KMS-11 (cell line): ENCODE measurements at regions not wholly inside any gene's neighbourhood (a gene's known extent, or its start where the extent isn't known, plus 50 kb on each side); places are given as distances from the start of the nearest gene placed in this dataset.

ENCODE experiments used
- H2AFZ ChIP-seq: fragments of 200-600 bp; sonication (generic); 2 replicates; pipeline ENCODE4 v1.6.1; 2016; ENCODE audit warnings: antibody characterized with exemption, mixed run types, low read depth
- H3K27ac ChIP-seq: fragments of 200-600 bp; sonication (generic); 2 replicates; pipeline ENCODE4 v1.6.1; 2016; ENCODE audit warnings: mild to moderate bottlenecking, mixed run types
- H3K27me3 ChIP-seq: fragments of 200-600 bp; sonication (generic); 2 replicates; pipeline ENCODE4 v1.6.1; 2017; ENCODE audit warnings: mild to moderate bottlenecking, low read depth, mixed run types, moderate library complexity; ENCODE audit not compliant: insufficient read depth
- H3K36me3 ChIP-seq: fragments of 200-600 bp; sonication (generic); 2 replicates; pipeline ENCODE4 v1.6.1; 2017; ENCODE audit warnings: mild to moderate bottlenecking, mixed run types; ENCODE audit not compliant: insufficient read depth
- H3K4me1 ChIP-seq: fragments of 200-600 bp; sonication (generic); 2 replicates; pipeline ENCODE4 v1.6.1; 2016; ENCODE audit warnings: mild to moderate bottlenecking, low read depth, mixed run types; ENCODE audit not compliant: poor library complexity, severe bottlenecking
- H3K4me2 ChIP-seq: fragments of 200-600 bp; sonication (generic); 2 replicates; pipeline ENCODE4 v1.7.0; 2016; ENCODE audit warnings: mild to moderate bottlenecking, mixed run types
- H3K4me3 ChIP-seq: fragments of 200-600 bp; sonication (generic); IDR thresholded peaks from 2 replicates; pipeline ENCODE4 v1.6.1; 2017; ENCODE audit warnings: low read depth, low read length, mixed read lengths; ENCODE audit not compliant: insufficient read depth
- H3K79me2 ChIP-seq: fragments of 200-600 bp; sonication (generic); 2 replicates; pipeline ENCODE4 v1.6.1; 2016; ENCODE audit warnings: low read depth, mixed run types; ENCODE audit not compliant: insufficient read depth
- H3K9ac ChIP-seq: fragments of 200-600 bp; sonication (generic); 2 replicates; pipeline ENCODE4 v1.6.1; 2016; ENCODE audit warnings: mild to moderate bottlenecking, mixed run types
- H4K20me1 ChIP-seq: fragments of 200-600 bp; sonication (generic); 2 replicates; pipeline ENCODE4 v1.6.1; 2016; ENCODE audit warnings: mild to moderate bottlenecking, mixed run types; ENCODE audit not compliant: insufficient read depth
- TF ChIP-seq, protein P1 (sequence below): fragments of 200-600 bp; sonication (generic); conservative IDR thresholded peaks from 2 replicates; pipeline ENCODE4 v1.6.1; 2017; ENCODE audit warnings: low read depth, mild to moderate bottlenecking, antibody characterized with exemption, low read length, moderate library complexity, mixed read lengths

DNA sequence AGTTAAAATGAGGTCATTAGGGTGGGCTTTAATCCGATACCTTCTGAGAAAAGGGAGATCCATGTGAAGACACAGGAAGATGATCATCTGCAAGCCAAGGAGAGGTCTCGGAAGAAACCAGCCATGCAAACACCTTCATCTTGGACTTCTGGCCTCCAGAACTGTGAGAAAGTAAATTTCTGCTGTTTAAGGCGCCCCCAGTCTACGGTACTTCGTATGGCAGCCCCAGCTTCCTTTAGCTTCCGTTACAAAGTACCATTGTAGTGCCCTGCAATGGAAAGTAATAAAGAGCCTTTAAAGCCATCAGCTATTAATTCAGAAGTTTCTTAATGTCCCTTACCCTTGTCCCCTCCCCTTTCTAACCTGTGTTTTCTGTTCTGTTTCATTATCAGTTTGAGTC is 308.1 kb downstream of the AACS start:
- no peak overlapping the region for H3K27ac ChIP-seq
- H3K4me2 ChIP-seq: no peak overlapping the region
- H3K4me3 ChIP-seq: no peak overlapping the region
- H4K20me1 ChIP-seq: no peaks in the 10 kb centered on the region
- H3K79me2 ChIP-seq: no peaks in the 10 kb centered on the region
- TF ChIP-seq, protein P1, sequence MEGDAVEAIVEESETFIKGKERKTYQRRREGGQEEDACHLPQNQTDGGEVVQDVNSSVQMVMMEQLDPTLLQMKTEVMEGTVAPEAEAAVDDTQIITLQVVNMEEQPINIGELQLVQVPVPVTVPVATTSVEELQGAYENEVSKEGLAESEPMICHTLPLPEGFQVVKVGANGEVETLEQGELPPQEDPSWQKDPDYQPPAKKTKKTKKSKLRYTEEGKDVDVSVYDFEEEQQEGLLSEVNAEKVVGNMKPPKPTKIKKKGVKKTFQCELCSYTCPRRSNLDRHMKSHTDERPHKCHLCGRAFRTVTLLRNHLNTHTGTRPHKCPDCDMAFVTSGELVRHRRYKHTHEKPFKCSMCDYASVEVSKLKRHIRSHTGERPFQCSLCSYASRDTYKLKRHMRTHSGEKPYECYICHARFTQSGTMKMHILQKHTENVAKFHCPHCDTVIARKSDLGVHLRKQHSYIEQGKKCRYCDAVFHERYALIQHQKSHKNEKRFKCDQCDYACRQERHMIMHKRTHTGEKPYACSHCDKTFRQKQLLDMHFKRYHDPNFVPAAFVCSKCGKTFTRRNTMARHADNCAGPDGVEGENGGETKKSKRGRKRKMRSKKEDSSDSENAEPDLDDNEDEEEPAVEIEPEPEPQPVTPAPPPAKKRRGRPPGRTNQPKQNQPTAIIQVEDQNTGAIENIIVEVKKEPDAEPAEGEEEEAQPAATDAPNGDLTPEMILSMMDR: no peak
- no peak overlapping the region for H3K9ac ChIP-seq
- no peak overlapping the region for H2AFZ ChIP-seq
- no peaks in the 10 kb centered on the region for H3K36me3 ChIP-seq
- H3K27me3 ChIP-seq: no peaks in the 10 kb centered on the region
- no peaks in the 10 kb centered on the region for H3K4me1 ChIP-seq

DNA sequence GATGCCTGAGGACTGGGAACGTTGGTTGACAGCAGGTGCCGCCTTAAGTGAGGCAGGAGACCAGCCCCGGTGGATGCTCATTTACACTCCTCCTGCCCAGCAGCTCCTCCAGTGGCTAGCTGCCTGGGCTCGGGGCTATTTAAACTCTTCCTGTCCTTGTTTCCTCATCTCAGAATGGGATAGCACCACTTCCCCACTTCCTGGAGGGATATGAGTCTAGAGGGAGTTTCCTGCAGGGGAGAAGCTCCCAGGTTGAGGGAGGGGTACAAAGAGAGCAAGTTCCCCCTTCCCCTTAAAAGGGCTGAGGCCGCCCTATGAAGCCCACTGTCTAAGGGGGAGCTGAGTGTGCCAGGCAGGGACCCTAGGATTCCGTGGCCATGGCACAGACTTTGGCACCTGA is 311.2 kb downstream of the AACS start:
- Histone ChIP-seq H3K79me2 (no peaks in the 10 kb centered on the region), H4K20me1 (no peaks in the 10 kb centered on the region), H2AFZ (no peak overlapping the region), H3K4me2 (no peak overlapping the region), H3K4me3 (no peak overlapping the region), H3K36me3 (no peaks in the 10 kb centered on the region), H3K9ac (no peak overlapping the region), H3K4me1 (no peaks in the 10 kb centered on the region), H3K27me3 (no peaks in the 10 kb centered on the region), H3K27ac (no peak overlapping the region)
- TF ChIP-seq, protein P1: no peak

DNA sequence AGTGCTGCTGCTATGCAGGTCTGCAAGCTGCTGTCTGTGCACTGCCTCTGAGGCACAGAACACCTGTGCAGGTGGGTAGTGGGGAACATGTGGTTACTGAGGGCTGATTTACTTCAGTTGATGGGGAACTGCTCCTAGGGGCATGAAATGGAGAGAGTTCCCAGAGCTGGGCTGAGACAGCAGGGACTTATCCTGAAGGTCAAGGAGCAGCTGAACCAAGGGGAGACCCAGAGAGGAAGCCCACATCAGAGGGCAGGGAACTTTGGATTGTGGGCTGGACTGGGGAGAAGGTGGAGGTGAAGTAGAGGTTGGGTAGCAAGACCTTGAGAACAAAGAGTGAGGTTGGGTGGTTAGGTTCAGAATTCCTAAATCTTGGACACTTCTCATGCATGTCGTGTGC is 311.9 kb downstream of the AACS start:
- Histone ChIP-seq H3K36me3 (no peaks in the 10 kb centered on the region), H3K27ac (no peak overlapping the region), H3K4me3 (no peak overlapping the region), H3K27me3 (no peaks in the 10 kb centered on the region), H3K9ac (no peak overlapping the region), H2AFZ (no peak overlapping the region), H4K20me1 (no peaks in the 10 kb centered on the region), H3K4me1 (no peaks in the 10 kb centered on the region), H3K79me2 (no peaks in the 10 kb centered on the region), H3K4me2 (no peak overlapping the region)
- TF ChIP-seq, protein P1: no peak

DNA sequence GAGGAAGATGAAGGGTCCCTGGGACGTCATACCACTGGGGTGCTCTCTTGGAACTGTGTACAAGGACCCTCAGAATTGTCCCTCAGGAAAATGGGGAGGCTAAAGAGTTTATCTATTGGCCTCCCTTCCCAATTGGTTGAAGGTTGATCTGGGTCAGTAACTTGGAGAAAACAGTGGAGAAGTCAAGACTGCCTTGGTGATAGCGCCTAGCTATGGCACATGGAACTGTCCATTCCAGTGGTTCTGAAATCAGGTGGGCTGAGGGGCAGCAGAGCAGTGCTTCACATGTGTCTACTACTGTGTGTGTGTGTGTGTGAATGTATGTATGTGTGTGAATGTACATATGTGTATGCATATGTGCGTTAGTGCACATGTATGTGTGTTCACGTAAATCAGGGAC is 316.1 kb downstream of the AACS start:
- no peak overlapping the region for H3K4me3 ChIP-seq
- TF ChIP-seq, protein P1: no peak
- H3K36me3 ChIP-seq: no peaks in the 10 kb centered on the region
- H3K27ac ChIP-seq: no peak overlapping the region
- H3K79me2 ChIP-seq: no peaks in the 10 kb centered on the region
- no peak overlapping the region for H3K9ac ChIP-seq
- no peaks in the 10 kb centered on the region for H4K20me1 ChIP-seq
- H2AFZ ChIP-seq: no peak overlapping the region
- H3K4me1 ChIP-seq: no peaks in the 10 kb centered on the region
- H3K4me2 ChIP-seq: no peak overlapping the region
- H3K27me3 ChIP-seq: no peaks in the 10 kb centered on the region

DNA sequence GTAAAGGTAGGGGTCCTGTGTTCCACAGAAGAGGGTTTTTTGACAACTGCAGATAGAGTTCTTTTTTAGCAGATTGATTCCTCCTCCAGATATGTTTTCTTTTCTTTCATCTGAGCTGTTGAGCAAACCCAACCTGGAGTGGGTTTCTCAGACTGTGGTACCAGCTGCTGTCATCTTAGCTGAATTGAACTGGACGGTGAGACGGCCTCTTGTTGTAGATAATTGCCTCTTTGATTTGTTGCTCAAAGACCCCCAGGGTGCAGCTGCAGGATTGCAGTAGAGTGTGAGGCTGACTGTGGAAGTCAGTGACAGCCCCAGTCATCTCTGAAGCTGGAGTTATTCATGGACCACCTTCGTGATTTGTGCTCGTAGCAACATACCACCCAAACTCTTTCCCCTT is 317.7 kb downstream of the AACS start:
- H3K27ac ChIP-seq: no peak overlapping the region
- H3K9ac ChIP-seq: no peak overlapping the region
- no peak overlapping the region for H3K4me3 ChIP-seq
- no peaks in the 10 kb centered on the region for H3K79me2 ChIP-seq
- H3K4me1 ChIP-seq: no peaks in the 10 kb centered on the region
- TF ChIP-seq, protein P1: no peak
- no peaks in the 10 kb centered on the region for H3K36me3 ChIP-seq
- H4K20me1 ChIP-seq: no peaks in the 10 kb centered on the region
- H2AFZ ChIP-seq: no peak overlapping the region
- H3K27me3 ChIP-seq: no peaks in the 10 kb centered on the region
- no peak overlapping the region for H3K4me2 ChIP-seq
